ENCODE measurements at regions not wholly inside any gene's neighbourhood (a gene's known extent, or its start where the extent isn't known, plus 50 kb on each side); places are given as distances from the start of the nearest gene placed in this dataset.

DNA sequence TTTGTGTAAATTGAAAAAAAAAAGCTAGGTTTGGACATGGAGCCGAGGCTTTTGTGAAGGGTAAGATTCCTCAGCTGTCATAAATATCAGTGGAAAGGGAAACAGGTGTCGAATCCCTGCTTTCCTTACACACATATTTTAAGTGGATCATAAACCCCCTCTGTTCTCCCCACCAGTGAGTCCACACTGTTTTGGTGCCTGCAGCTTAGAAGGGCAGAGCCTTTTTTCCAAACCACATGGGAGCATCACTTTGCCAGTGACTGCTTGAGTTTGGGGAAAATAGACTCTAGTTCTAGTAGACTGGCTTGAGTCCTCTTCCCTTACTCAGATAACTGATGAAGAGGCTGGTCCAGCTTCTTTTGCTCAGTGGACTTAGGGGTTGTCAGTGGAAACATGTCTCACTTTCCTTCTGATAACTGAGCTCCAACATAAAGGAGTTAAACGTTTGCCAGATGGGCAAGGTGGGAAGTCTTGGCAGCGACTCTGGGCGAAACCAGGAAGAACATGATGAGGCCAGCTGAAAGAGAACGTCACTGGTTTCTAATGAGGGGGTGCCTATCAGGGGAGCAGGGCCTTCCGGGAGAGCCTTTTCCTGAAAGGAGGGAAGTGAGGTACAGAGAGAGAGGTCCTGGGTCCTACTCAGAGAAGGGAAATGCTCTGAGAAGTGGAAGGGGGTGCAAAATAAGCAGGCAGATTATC, 168.1 kb upstream of the PARP11 start (continued):
- TF ChIP-seq, protein P1, sequence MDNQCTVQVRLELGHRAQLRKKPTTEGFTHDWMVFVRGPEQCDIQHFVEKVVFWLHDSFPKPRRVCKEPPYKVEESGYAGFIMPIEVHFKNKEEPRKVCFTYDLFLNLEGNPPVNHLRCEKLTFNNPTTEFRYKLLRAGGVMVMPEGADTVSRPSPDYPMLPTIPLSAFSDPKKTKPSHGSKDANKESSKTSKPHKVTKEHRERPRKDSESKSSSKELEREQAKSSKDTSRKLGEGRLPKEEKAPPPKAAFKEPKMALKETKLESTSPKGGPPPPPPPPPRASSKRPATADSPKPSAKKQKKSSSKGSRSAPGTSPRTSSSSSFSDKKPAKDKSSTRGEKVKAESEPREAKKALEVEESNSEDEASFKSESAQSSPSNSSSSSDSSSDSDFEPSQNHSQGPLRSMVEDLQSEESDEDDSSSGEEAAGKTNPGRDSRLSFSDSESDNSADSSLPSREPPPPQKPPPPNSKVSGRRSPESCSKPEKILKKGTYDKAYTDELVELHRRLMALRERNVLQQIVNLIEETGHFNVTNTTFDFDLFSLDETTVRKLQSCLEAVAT (IDR thresholded peaks at IDR 0.05), result no peak

DNA sequence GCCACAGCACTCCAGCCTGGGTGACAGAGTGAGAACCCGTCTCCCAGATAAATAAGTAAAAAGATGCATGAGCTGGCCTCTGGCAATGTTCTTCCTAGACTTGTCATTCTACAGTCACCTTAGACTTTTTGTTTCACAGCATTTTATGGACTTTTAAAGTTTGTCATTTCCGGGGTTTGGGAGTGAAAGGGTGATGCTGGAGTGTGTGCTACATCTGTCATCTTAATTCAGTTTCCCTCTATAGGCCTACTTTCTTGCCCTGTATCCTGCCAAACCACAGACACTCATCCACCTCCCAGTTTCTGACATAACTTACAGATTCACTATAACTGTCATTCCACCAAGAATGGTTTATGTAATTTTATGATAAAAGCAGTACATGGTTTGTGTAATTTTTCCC, 166.7 kb upstream of the PARP11 start:
- FAIRE-seq, result no peak

More for the DNA sequence above, 166.7 kb upstream of the PARP11 start:
- Histone ChIP-seq H4K20me1 (ENCODE audit: control insufficient read depth, insufficient read depth) (no peaks in the 10 kb centered on the region), H2AFZ (ENCODE audit: control insufficient read depth, low read depth, low read length) (no peak overlapping the region), H3K4me3 (no peak overlapping the region), H3K4me1 (ENCODE audit: control insufficient read depth, insufficient read depth, low read length) (no peaks in the 10 kb centered on the region), H3K9ac (ENCODE audit: control insufficient read depth, insufficient read depth, low read length) (no peak overlapping the region), H3K36me3 (ENCODE audit: control insufficient read depth in 2 of 2, insufficient read depth in 2 of 2, low read length in 1 of 2) (no peaks in the 10 kb centered on the region), H3K27me3 (replicated peaks in 1 of 2; ENCODE audit: control insufficient read depth in 2 of 2, insufficient read depth in 2 of 2, low read length in 1 of 2) (peaks cover 0 to 3% of the 10 kb centered on the region in 2 experiments; a peak in 2 of 4 replicates), H3K79me2 (ENCODE audit: control insufficient read depth, insufficient read depth, low read length) (no peaks in the 10 kb centered on the region), H3K4me2 (ENCODE audit: control insufficient read depth, insufficient read depth) (no peak overlapping the region), H3K27ac (ENCODE audit: control insufficient read depth, insufficient read depth) (no peak overlapping the region), H3K9me3 (replicated peaks; ENCODE audit: control insufficient read depth, insufficient read depth, low read length) (no peaks in the 10 kb centered on the region)
- ChIA-PET SMC1A (ENCODE audit: uncharacterized antibody, unreplicated experiment) (interaction anchor here (0.7 kb wide), 1 partner anchor 44 kb away, joined by 3 read pairs; no protein-coding TSS in a partner anchor), RAD21 (ENCODE audit: unreplicated experiment) (no interaction called here), CTCF (interaction anchor here (0.7 to 2.9 kb wide), 4 partner anchors 33 to 237 kb away, joined by 3 to 18 read pairs (median 8); no protein-coding TSS in a partner anchor), POLR2A (no interaction called here)
- BruUV-seq (replicated peaks), result no TSS peak
- DNase-seq (ENCODE audit: low read depth, low spot score), result no peak
- TF ChIP-seq, protein P2, sequence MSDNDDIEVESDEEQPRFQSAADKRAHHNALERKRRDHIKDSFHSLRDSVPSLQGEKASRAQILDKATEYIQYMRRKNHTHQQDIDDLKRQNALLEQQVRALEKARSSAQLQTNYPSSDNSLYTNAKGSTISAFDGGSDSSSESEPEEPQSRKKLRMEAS (IDR thresholded peaks at IDR 0.05; ENCODE audit: low read depth, low read length), result no peak
- TF ChIP-seq SREBF2 (IDR thresholded peaks at IDR 0.05; ENCODE audit: low read length), result no peak
- TF ChIP-seq MXI1 (IDR thresholded peaks at IDR 0.05; ENCODE audit: low read depth, low read length), result no peak
- no peak for TF ChIP-seq WRNIP1 (IDR thresholded peaks at IDR 0.05; ENCODE audit: borderline replicate concordance, low read depth, low read length)
- TF ChIP-seq MEF2A (IDR thresholded peaks at IDR 0.05; ENCODE audit: insufficient read depth, low read depth, low read length), result no peak
- TF ChIP-seq RAD51 (IDR thresholded peaks at IDR 0.05), result no peak
- in situ Hi-C loops (cut with MboI) (no loop called here), intact Hi-C loops (cut with micrococcal nuclease; ENCODE audit: unreplicated experiment) (no loop called here)
- WGBS (ENCODE audit: insufficient coverage, insufficient replicate concordance, low lambda C conversion rate, missing lambda C conversion rate), result 0% methylated on average over 2 of the region's 2 CpGs
- ATAC-seq, result no peak
